OCI-LY7 (cell line): ENCODE measurements at regions not wholly inside any gene's neighbourhood (a gene's known extent, or its start where the extent isn't known, plus 50 kb on each side); places are given as distances from the start of the nearest gene placed in this dataset.

Experiments
- EZH2phosphoT487 ChIP-seq: fragments of 200-600 bp; sonication (generic); IDR thresholded peaks from 2 replicates; pipeline ENCODE4 v1.6.1; 2018; ENCODE audit warnings: low read depth, borderline replicate concordance, mild to moderate bottlenecking, mixed run types, antibody characterized with exemption, low read length, moderate library complexity, mixed read lengths
- TF ChIP-seq, protein P1 (sequence below): fragments of 200-600 bp; sonication (generic); conservative IDR thresholded peaks from 2 replicates; pipeline ENCODE4 v1.5.1; 2014; ENCODE audit warnings: mild to moderate bottlenecking, antibody characterized with exemption, low read length, moderate library complexity, mixed read lengths

DNA sequence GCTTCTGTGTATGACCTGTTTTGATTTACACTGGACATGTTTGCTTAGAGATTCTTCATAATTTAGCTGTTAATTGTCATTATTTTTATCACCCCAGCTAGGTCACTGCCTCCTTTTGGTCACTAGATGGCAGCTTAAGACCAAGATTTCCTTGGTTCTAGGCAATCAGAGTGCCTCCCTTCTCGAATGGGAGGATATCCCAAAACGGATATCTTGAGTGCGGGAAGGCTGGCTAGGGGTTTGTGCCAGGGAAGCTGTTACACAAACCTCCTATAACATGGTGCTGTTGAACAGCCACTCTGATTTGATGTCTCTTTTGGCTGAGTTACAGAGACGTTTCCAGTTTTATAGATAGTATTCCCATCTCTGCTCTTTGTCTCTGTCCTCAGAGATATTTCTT, 283.5 kb downstream of the S1PR1 start:
- TF ChIP-seq, protein P1, sequence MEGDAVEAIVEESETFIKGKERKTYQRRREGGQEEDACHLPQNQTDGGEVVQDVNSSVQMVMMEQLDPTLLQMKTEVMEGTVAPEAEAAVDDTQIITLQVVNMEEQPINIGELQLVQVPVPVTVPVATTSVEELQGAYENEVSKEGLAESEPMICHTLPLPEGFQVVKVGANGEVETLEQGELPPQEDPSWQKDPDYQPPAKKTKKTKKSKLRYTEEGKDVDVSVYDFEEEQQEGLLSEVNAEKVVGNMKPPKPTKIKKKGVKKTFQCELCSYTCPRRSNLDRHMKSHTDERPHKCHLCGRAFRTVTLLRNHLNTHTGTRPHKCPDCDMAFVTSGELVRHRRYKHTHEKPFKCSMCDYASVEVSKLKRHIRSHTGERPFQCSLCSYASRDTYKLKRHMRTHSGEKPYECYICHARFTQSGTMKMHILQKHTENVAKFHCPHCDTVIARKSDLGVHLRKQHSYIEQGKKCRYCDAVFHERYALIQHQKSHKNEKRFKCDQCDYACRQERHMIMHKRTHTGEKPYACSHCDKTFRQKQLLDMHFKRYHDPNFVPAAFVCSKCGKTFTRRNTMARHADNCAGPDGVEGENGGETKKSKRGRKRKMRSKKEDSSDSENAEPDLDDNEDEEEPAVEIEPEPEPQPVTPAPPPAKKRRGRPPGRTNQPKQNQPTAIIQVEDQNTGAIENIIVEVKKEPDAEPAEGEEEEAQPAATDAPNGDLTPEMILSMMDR = peak; percentile 89
- TF ChIP-seq EZH2phosphoT487 = no peak
